Right atrium auricular region (tissue), 2 donors: ENCODE measurements at regions not wholly inside any gene's neighbourhood (a gene's known extent, or its start where the extent isn't known, plus 50 kb on each side); places are given as distances from the start of the nearest gene placed in this dataset.

Source experiments
- DNase-seq: peaks from one replicate; pipeline ENCODE4 v3.0.0-alpha.2; 2019; ENCODE audit warnings: low spot score
- H3K27ac ChIP-seq, 2 donors: fragments of 200-600 bp; sonication (generic); 1 replicate in 1 of 2; 2 replicates in 1 of 2; pipeline ENCODE4 v1.5.1; 2016 to 2019
- H3K27me3 ChIP-seq, 2 donors: fragments of 200-600 bp; sonication (generic); one replicate each; pipeline versions ENCODE4 v1.5.1 to v1.6.0; 2017 to 2019
- H3K36me3 ChIP-seq: fragments of 200-600 bp; sonication (generic); one replicate; pipeline ENCODE4 v1.5.1; 2016
- H3K4me1 ChIP-seq, 2 donors: fragments of 200-600 bp; sonication (generic); one replicate each; pipeline versions ENCODE4 v1.5.1 to v1.6.0; 2017 to 2019
- H3K4me3 ChIP-seq, 2 donors: fragments of 200-600 bp; sonication (generic); 1 replicate in 1 of 2; 2 replicates in 1 of 2; pipeline ENCODE4 v1.5.1; 2017 to 2019; ENCODE audit warnings: mild to moderate bottlenecking in 1 of 2, moderate library complexity in 1 of 2
- H3K9me3 ChIP-seq, 2 donors: fragments of 200-600 bp; sonication (generic); one replicate each; pipeline ENCODE4 v1.5.1; 2019
- TF ChIP-seq, protein P1 (sequence below), 2 donors: fragments of 200-600 bp; sonication (generic); IDR thresholded peaks; one replicate each; pipeline ENCODE4 v1.5.1; 2019; ENCODE audit warnings: antibody characterized with exemption in 2 of 2

DNA sequence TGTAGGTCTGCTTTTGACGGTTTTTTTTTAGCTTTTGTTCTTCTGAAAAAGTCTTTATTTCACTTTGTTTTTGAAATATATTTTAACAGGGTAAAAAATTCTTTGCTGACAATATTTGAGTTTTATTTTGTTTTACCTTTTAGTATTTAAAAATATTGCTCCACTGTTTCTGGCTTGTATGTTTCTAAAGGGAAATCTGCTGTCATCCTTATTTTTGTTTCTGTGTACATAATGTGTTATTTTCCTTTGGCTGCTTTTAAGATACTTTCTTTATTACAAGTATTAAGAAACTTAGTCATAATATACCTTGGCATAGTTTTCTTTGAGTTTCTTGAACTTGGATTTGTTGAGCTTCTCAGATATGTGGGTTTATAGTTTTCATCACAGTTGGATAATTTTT is 88.6 kb upstream of the SPACA1 start:
- DNase-seq: no peak
- Histone ChIP-seq H3K27me3 (no peaks in the 10 kb centered on the region), H3K9me3 (no peaks in the 10 kb centered on the region), H3K4me1 (no peaks in the 10 kb centered on the region), H3K4me3 (no peak overlapping the region), H3K36me3 (no peaks in the 10 kb centered on the region), H3K27ac (no peak overlapping the region)
- TF ChIP-seq, protein P1, sequence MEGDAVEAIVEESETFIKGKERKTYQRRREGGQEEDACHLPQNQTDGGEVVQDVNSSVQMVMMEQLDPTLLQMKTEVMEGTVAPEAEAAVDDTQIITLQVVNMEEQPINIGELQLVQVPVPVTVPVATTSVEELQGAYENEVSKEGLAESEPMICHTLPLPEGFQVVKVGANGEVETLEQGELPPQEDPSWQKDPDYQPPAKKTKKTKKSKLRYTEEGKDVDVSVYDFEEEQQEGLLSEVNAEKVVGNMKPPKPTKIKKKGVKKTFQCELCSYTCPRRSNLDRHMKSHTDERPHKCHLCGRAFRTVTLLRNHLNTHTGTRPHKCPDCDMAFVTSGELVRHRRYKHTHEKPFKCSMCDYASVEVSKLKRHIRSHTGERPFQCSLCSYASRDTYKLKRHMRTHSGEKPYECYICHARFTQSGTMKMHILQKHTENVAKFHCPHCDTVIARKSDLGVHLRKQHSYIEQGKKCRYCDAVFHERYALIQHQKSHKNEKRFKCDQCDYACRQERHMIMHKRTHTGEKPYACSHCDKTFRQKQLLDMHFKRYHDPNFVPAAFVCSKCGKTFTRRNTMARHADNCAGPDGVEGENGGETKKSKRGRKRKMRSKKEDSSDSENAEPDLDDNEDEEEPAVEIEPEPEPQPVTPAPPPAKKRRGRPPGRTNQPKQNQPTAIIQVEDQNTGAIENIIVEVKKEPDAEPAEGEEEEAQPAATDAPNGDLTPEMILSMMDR (IDR thresholded peaks at IDR 0.05): no peak

DNA sequence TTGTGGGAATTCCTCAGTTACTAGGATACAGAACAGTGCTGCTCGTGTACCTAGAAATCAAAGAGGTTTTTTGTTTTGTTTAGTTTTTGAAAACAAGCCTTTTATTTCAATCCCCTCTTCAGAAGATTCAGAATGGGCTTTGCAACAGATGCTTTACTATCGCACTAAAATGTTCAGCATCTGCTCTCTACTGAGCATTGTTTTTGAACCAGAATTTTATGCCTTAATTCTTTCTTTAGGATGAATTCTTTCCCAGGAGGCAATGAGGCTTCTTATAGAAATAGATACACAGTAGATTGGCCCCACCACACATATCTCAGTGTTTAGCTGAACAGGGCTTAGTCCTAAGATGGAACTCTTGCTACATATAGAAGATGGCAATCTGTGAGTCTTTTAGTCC is 95.9 kb upstream of the SPACA1 start:
- Histone ChIP-seq H3K4me3 (no peak overlapping the region), H3K9me3 (no peaks in the 10 kb centered on the region), H3K36me3 (no peaks in the 10 kb centered on the region), H3K27ac (no peak overlapping the region), H3K4me1 (no peaks in the 10 kb centered on the region), H3K27me3 (no peaks in the 10 kb centered on the region)
- no peak for DNase-seq
- TF ChIP-seq, protein P1 (IDR thresholded peaks at IDR 0.05): no peak

DNA sequence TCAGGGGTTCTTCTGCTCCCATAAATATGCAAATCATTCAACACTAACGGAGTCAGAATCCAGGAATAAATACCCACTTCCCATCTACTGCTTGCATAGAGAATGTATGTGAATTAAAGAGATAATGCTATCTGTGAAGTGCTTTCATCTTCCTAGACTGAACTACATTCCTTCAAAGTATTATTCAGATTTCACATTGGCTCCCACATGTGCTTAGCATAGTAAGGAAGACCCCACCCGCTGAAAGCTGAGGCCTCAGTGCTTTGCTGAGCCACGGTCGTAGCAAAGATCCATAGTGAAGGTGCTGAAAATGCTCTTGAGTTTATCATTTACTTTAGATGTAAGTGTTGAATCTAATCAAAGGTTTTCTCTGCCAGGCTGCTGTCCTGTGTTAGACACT is 97.0 kb upstream of the SPACA1 start:
- Histone ChIP-seq H3K27me3 (no peaks in the 10 kb centered on the region), H3K27ac (no peak overlapping the region), H3K9me3 (no peaks in the 10 kb centered on the region), H3K36me3 (no peaks in the 10 kb centered on the region), H3K4me3 (no peak overlapping the region), H3K4me1 (no peaks in the 10 kb centered on the region)
- TF ChIP-seq, protein P1 (IDR thresholded peaks at IDR 0.05): no peak
- DNase-seq: no peak

DNA sequence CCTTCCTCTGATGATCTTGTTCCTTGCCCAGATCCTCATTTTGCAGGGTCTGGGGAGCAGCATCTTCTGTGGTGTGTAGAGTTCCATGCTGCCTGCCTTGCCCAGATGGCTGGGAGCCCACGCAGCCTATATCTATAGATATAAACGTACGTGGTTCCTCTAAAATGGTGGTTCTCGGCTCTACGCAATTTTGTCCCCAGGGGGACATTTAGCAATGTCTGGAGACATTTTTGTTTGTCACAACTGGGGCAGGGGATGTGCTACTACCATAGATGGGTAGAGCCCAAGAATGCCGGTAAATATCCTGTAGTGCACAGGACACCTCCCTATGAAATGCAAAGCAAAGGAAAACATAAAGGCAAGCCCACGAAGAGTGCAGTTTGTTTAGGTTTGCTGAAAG is 98.4 kb upstream of the SPACA1 start:
- Histone ChIP-seq H3K27me3 (no peaks in the 10 kb centered on the region), H3K36me3 (no peaks in the 10 kb centered on the region), H3K4me3 (no peak overlapping the region), H3K9me3 (no peaks in the 10 kb centered on the region), H3K4me1 (peaks cover 0 to 13% of the 10 kb centered on the region in 2 donors), H3K27ac (no peak overlapping the region)
- no peak for DNase-seq
- TF ChIP-seq, protein P1 (IDR thresholded peaks at IDR 0.05): no peak

DNA sequence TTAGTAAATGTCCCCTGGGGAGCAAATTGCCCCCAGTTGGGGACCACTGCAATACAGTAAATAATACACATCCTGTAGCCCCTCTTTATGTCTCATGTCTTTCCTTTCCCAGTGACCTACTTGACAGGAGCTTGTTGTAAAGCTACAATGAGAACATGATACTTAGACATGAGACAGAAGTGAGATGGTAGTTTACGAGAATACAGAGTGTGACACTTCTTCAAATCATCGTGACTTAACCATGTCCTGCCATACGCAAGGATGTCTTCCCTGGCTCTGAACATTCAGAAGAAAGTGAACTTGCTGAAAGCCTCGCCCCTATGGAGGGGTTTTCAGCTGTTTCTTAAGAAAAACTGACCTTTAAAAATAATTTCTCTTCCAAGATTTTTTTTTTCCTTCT is 101.0 kb upstream of the SPACA1 start:
- Histone ChIP-seq H3K36me3 (no peaks in the 10 kb centered on the region), H3K9me3 (no peaks in the 10 kb centered on the region), H3K27ac (no peak overlapping the region), H3K4me1 (peaks cover 0 to 14% of the 10 kb centered on the region in 2 donors), H3K27me3 (no peaks in the 10 kb centered on the region), H3K4me3 (no peak overlapping the region)
- TF ChIP-seq, protein P1 (IDR thresholded peaks at IDR 0.05): no peak
- no peak for DNase-seq

DNA sequence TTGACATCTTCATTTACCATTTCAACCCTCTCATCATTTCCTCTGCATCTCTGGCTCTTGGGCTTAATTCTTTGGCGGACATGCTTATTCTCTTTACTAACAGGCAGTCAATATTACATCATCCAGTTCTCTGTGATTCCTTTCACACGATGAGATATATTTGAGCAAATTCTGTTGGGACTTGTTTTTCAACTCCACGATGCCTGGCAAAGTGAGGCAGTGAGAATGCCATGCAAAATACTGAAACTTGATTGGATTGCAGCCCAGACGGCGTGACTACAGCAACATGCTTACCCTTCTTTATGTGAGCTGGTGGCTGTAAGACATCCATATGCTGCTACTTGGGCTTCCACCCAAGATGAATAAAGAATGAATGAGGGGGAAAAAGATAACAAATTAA is 101.7 kb upstream of the SPACA1 start:
- no peaks in the 10 kb centered on the region for H3K27me3 ChIP-seq
- TF ChIP-seq, protein P1 (IDR thresholded peaks at IDR 0.05): no peak
- no peak overlapping the region for H3K4me3 ChIP-seq
- no peaks in the 10 kb centered on the region for H3K36me3 ChIP-seq
- peaks cover 0 to 14% of the 10 kb centered on the region in 2 donors for H3K4me1 ChIP-seq
- H3K27ac ChIP-seq: no peak overlapping the region
- H3K9me3 ChIP-seq: no peaks in the 10 kb centered on the region
- no peak for DNase-seq
